Prostate gland (tissue), 2 donors: ENCODE measurements at regions not wholly inside any gene's neighbourhood (a gene's known extent, or its start where the extent isn't known, plus 50 kb on each side); places are given as distances from the start of the nearest gene placed in this dataset.

ENCODE experiments used
- POLR2A ChIP-seq: fragments of 450-650 bp; IDR thresholded peaks from one replicate; pipeline ENCODE4 v1.6.1; 2016; ENCODE audit warnings: antibody characterized with exemption, mild to moderate bottlenecking
- POLR2AphosphoS5 ChIP-seq: sonication (generic); formaldehyde crosslinking; IDR thresholded peaks from one replicate; pipeline ENCODE4 v1.6.1; 2017; ENCODE audit warnings: antibody characterized with exemption
- TF ChIP-seq, protein P1 (sequence below), 4 experiments: fragments of 200-600 bp in 2 of 4; fragments of 450-650 bp in 2 of 4; sonication (generic) in 2 of 4; IDR thresholded peaks; 1 replicate in 3 of 4; 2 replicates in 1 of 4; pipeline ENCODE4 v1.5.1; 2016 to 2019; ENCODE audit warnings: antibody characterized with exemption in 4 of 4, mild to moderate bottlenecking in 2 of 4, moderate library complexity in 2 of 4

DNA sequence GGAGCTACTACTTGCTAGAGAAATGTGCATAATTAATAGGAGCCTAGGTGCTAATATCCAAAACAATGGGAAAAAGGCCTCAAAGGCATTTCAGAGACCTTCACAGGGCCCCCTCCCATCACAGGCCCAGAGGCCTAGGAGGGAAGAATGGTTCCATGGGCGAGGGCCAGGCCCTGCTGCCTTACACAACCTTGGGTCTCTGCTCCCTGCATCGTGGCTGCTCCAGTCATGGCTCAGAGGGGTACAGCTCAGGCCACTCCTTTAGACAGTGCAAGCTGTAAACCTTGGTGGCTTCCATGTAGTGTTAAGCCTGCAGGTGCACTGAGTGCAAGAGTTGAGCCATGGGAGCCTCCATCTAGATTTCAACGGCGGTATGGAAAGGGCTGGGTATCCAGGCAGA lies 429.2 kb downstream of the FIGN start:
- TF ChIP-seq, protein P1, sequence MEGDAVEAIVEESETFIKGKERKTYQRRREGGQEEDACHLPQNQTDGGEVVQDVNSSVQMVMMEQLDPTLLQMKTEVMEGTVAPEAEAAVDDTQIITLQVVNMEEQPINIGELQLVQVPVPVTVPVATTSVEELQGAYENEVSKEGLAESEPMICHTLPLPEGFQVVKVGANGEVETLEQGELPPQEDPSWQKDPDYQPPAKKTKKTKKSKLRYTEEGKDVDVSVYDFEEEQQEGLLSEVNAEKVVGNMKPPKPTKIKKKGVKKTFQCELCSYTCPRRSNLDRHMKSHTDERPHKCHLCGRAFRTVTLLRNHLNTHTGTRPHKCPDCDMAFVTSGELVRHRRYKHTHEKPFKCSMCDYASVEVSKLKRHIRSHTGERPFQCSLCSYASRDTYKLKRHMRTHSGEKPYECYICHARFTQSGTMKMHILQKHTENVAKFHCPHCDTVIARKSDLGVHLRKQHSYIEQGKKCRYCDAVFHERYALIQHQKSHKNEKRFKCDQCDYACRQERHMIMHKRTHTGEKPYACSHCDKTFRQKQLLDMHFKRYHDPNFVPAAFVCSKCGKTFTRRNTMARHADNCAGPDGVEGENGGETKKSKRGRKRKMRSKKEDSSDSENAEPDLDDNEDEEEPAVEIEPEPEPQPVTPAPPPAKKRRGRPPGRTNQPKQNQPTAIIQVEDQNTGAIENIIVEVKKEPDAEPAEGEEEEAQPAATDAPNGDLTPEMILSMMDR (IDR thresholded peaks at IDR 0.05), result no peak
- TF ChIP-seq POLR2A, result no peak
- TF ChIP-seq POLR2AphosphoS5, result no peak
